Smooth muscle cell (in vitro differentiated cells): ENCODE measurements at regions not wholly inside any gene's neighbourhood (a gene's known extent, or its start where the extent isn't known, plus 50 kb on each side); places are given as distances from the start of the nearest gene placed in this dataset.
A peak's percentile ranks its signal among the peaks of the same experiment; 100 is the strongest.

Experiments used
- DNase-seq: peaks from one replicate; lab custom pipeline; 2025; ENCODE audit not compliant: unreplicated experiment; lab: John Stamatoyannopoulos, UW
- H2AFZ ChIP-seq: fragments of 200-600 bp; sonication (generic); 2 replicates; pipeline ENCODE4 v1.6.0; 2016; ENCODE audit warnings: antibody characterized with exemption, low read depth, mild to moderate bottlenecking
- H3F3A ChIP-seq: fragments of 200-600 bp; sonication (generic); 2 replicates; pipeline ENCODE4 v1.6.0; 2017; ENCODE audit warnings: antibody characterized with exemption, low read depth
- H3K27ac ChIP-seq: fragments of 200-600 bp; sonication (generic); 2 replicates; pipeline ENCODE4 v1.5.1; 2016; ENCODE audit warnings: low read depth, mild to moderate bottlenecking
- H3K27me3 ChIP-seq: fragments of 200-600 bp; sonication (generic); 2 replicates; pipeline ENCODE4 v1.6.1; 2016; ENCODE audit warnings: low read depth, mild to moderate bottlenecking
- H3K36me3 ChIP-seq: fragments of 200-600 bp; sonication (generic); 2 replicates; pipeline ENCODE4 v1.5.1; 2016; ENCODE audit warnings: low read depth
- H3K4me1 ChIP-seq: fragments of 200-600 bp; sonication (generic); 2 replicates; pipeline ENCODE4 v1.5.1; 2016; ENCODE audit warnings: low read depth
- H3K4me2 ChIP-seq: fragments of 200-600 bp; sonication (generic); 2 replicates; pipeline ENCODE4 v1.6.0; 2016; ENCODE audit warnings: mild to moderate bottlenecking
- H3K4me3 ChIP-seq: fragments of 200-600 bp; sonication (generic); 2 replicates; pipeline ENCODE4 v1.5.1; 2016; ENCODE audit warnings: mild to moderate bottlenecking
- H3K79me2 ChIP-seq: fragments of 200-600 bp; sonication (generic); 2 replicates; pipeline ENCODE4 v1.6.0; 2016; ENCODE audit warnings: low read depth, mild to moderate bottlenecking
- H3K9ac ChIP-seq: fragments of 200-600 bp; sonication (generic); 2 replicates; pipeline ENCODE4 v1.6.0; 2016; ENCODE audit warnings: low read depth
- H3K9me3 ChIP-seq: fragments of 200-600 bp; sonication (generic); replicated peaks from 2 replicates; pipeline ENCODE4 v1.5.1; 2016; ENCODE audit warnings: low read depth
- H4K20me1 ChIP-seq: fragments of 200-600 bp; sonication (generic); 2 replicates; pipeline ENCODE4 v1.6.0; 2016; ENCODE audit warnings: low read depth
- WGBS: methylation state at CpG from one replicate; pipeline ENCODE4 v1.1.7; 2016; ENCODE audit warnings: low lambda C conversion rate; 5-methylcytosine and 5-hydroxymethylcytosine counted together
- TF ChIP-seq, protein P1 (sequence below): fragments of 200-600 bp; sonication (generic); IDR thresholded peaks from 2 replicates; pipeline ENCODE4 v1.5.1; 2017; ENCODE audit warnings: borderline replicate concordance, mild to moderate bottlenecking, antibody characterized with exemption; ENCODE audit not compliant: insufficient read depth, poor library complexity, severe bottlenecking

DNA sequence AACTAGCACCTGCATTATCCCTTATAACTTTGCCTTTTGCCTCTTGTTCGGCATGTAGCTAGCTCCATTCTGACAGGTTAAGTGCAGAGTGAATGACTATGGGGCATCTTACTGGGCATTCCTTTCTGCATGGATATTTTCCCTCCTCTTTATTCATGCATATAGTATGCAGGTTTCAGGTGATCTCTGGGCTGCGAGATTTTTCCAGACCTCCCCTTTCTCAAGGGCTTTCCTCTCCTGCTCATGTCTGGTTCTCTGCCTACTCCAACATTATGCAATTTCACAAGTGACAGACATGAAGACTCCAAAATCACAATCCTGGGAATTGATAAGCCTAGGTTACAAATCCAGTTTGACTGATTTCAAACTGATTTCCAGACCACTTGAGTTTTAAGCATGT, 503.8 kb downstream of the NXPH1 start:
- Histone ChIP-seq H4K20me1 (no peaks in the 10 kb centered on the region), H3K9ac (no peak overlapping the region), H3K9me3 (no peaks in the 10 kb centered on the region), H3F3A (peaks cover 9% of the 10 kb centered on the region), H3K4me2 (no peak overlapping the region), H3K27me3 (no peaks in the 10 kb centered on the region), H3K27ac (no peak overlapping the region), H3K79me2 (no peaks in the 10 kb centered on the region), H3K4me3 (no peak overlapping the region), H3K36me3 (no peaks in the 10 kb centered on the region), H2AFZ (no peak overlapping the region), H3K4me1 (peaks cover 14% of the 10 kb centered on the region)
- DNase-seq, result no peak
- 84% methylated on average over 2 of the region's 2 CpGs for WGBS
- TF ChIP-seq, protein P1, sequence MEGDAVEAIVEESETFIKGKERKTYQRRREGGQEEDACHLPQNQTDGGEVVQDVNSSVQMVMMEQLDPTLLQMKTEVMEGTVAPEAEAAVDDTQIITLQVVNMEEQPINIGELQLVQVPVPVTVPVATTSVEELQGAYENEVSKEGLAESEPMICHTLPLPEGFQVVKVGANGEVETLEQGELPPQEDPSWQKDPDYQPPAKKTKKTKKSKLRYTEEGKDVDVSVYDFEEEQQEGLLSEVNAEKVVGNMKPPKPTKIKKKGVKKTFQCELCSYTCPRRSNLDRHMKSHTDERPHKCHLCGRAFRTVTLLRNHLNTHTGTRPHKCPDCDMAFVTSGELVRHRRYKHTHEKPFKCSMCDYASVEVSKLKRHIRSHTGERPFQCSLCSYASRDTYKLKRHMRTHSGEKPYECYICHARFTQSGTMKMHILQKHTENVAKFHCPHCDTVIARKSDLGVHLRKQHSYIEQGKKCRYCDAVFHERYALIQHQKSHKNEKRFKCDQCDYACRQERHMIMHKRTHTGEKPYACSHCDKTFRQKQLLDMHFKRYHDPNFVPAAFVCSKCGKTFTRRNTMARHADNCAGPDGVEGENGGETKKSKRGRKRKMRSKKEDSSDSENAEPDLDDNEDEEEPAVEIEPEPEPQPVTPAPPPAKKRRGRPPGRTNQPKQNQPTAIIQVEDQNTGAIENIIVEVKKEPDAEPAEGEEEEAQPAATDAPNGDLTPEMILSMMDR, result no peak

DNA sequence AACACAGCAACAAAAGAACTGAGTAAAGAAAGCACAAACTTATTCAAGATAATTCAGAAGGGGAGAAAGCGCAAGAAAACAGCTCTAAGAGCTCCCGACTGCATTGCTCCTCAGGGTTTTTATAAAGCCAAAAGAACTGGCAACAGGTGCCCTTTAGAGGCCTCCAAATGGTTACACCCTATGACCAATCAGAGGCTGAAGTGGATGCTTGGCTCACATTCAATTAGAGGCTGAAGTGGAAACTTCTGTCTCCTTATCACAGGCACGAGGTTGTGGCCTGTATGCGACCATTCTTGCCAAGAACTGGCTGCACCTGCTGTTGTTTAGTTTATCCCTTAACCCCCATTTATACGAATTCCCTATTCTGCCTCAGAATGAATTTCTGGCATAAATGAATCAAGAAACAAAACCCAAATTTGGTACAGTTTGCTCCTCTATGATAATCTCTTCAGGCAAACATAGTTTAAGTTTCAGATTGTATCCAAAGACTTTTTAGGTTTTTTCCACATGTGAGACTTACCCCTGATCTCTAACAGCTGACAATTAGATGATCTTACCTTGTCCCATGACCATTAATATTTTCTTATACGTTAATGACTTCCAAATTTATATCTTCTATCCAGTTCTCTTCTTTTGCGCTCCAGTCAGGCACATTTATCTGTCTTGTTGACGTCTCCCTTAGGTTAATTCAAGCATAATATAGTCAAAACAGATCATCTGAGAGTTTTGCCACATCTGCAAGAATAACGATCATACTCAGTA, 504.8 kb downstream of the NXPH1 start:
- 88% methylated on average over 9 of the region's 9 CpGs for WGBS
- DNase-seq, result no peak

DNA sequence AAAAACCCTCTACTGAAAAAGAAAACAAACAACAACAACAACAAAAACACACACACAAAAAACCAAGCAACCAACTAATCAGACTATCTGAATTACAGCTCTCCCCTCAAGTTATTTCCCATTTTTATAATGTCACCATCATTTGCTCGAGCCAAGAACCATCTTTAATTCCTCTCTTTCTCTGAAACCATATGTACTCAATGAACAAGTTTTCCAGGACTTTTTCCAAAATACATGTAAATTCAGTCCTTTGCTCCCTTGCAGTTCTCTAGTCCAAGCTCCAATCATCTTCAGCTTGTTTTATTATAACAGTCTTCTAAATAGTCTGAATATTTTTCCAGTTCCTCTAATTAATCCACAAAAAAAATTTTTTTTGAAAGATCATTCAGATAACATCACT, 506.0 kb downstream of the NXPH1 start:
- TF ChIP-seq, protein P1, result no peak
- Histone ChIP-seq H3K4me1 (no peaks in the 10 kb centered on the region), H3K4me3 (no peak overlapping the region), H3K36me3 (no peaks in the 10 kb centered on the region), H3K4me2 (no peak overlapping the region), H3K79me2 (no peaks in the 10 kb centered on the region), H3K27ac (no peak overlapping the region), H3K27me3 (no peaks in the 10 kb centered on the region), H4K20me1 (no peaks in the 10 kb centered on the region), H2AFZ (no peak overlapping the region), H3F3A (no peaks in the 10 kb centered on the region), H3K9ac (no peak overlapping the region), H3K9me3 (no peaks in the 10 kb centered on the region)
- DNase-seq, result no peak
- WGBS, result 97% methylated on average over 1 of the region's 1 CpG

More for the DNA sequence above, 504.8 kb downstream of the NXPH1 start:
- Histone ChIP-seq H3K4me1 (peaks cover 6% of the 10 kb centered on the region), H3K79me2 (no peaks in the 10 kb centered on the region), H4K20me1 (no peaks in the 10 kb centered on the region), H3K4me3 (no peak overlapping the region), H3K9ac (no peak overlapping the region), H3K36me3 (no peaks in the 10 kb centered on the region), H3K4me2 (no peak overlapping the region), H3F3A (peaks cover under 1% of the 10 kb centered on the region), H3K9me3 (no peaks in the 10 kb centered on the region), H2AFZ (peak overlapping the region; percentile 56), H3K27ac (no peak overlapping the region), H3K27me3 (no peaks in the 10 kb centered on the region)
- TF ChIP-seq, protein P1, result no peak

DNA sequence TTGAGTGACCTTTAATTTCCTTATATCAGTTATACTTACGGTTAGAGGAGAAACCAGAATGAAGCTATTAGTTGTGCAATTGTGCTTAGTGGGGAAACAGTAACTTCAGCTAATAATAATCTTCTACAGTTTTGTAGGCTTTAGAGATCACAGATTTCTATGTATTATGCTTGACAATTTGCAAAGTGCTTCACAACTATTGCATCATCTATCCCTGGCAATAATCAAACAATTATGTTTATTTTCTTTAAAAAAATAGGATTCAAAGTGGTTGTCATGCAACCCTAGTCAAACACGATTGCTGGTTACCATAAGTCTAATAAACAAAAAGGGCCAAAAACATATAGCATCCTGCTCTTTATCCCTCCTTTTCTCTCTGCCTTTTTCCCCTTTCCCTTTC, 530.3 kb downstream of the NXPH1 start:
- no peak overlapping the region for H3K9ac ChIP-seq
- no peak overlapping the region for H3K4me3 ChIP-seq
- H3K4me2 ChIP-seq, result no peak overlapping the region
- no peaks in the 10 kb centered on the region for H3F3A ChIP-seq
- H3K27ac ChIP-seq, result no peak overlapping the region
- H4K20me1 ChIP-seq, result no peaks in the 10 kb centered on the region
- no peaks in the 10 kb centered on the region for H3K36me3 ChIP-seq
- H3K79me2 ChIP-seq, result no peaks in the 10 kb centered on the region
- TF ChIP-seq, protein P1, result no peak
- H3K4me1 ChIP-seq, result no peaks in the 10 kb centered on the region
- no peaks in the 10 kb centered on the region for H3K27me3 ChIP-seq
- DNase-seq, result no peak
- no peak overlapping the region for H2AFZ ChIP-seq
- 84% methylated on average over 2 of the region's 2 CpGs for WGBS
- no peaks in the 10 kb centered on the region for H3K9me3 ChIP-seq
